Naive B cell (primary cell): ENCODE measurements at regions not wholly inside any gene's neighbourhood (a gene's known extent, or its start where the extent isn't known, plus 50 kb on each side); places are given as distances from the start of the nearest gene placed in this dataset.
A peak's percentile ranks its signal among the peaks of the same experiment; 100 is the strongest.
"Not testable (repeated sequence)": the region's sequence is repeated elsewhere in the genome, so short reads cannot be mapped to it uniquely, and the experiment has no call there.

Experiments
- ATAC-seq, 2 donors: fragments of 150-1000 bp; cut with Tn5 transposase; 2 replicates each; pipeline ENCODE4 v1.10.0; 2021; ENCODE audit warnings: low read depth in 2 of 2, mild to moderate bottlenecking in 2 of 2, moderate library complexity in 2 of 2
- DNase-seq: peaks from one replicate; pipeline ENCODE4 v3.0.0; 2022
- H3K27ac Mint-ChIP-seq, 6 donors: one replicate each; pipeline ENCODE4 v1.8.0; 2020 to 2022; ENCODE audit warnings: mild to moderate bottlenecking in 6 of 6, mixed read lengths in 6 of 6, moderate library complexity in 5 of 6, inconsistent platforms in 2 of 6
- H3K27me3 Mint-ChIP-seq, 3 donors: one replicate each; pipeline ENCODE4 v1.8.0; 2021 to 2022; ENCODE audit warnings: mixed read lengths in 3 of 3, mild to moderate bottlenecking in 1 of 3
- H3K36me3 Mint-ChIP-seq, 2 donors: one replicate each; pipeline ENCODE4 v1.8.0; 2020 to 2022; ENCODE audit warnings: mixed read lengths in 2 of 2, inconsistent platforms in 1 of 2, mild to moderate bottlenecking in 1 of 2
- H3K4me1 Mint-ChIP-seq, 3 donors: one replicate each; pipeline ENCODE4 v1.8.0; 2020 to 2022; ENCODE audit warnings: mixed read lengths in 3 of 3, inconsistent platforms in 1 of 3, mild to moderate bottlenecking in 1 of 3, moderate library complexity in 1 of 3
- H3K4me3 Mint-ChIP-seq, 8 donors: one replicate each; pipeline ENCODE4 v1.8.0; 2020 to 2022; ENCODE audit warnings: mild to moderate bottlenecking in 8 of 8, mixed read lengths in 8 of 8, moderate library complexity in 8 of 8, inconsistent platforms in 2 of 8
- H3K9me3 Mint-ChIP-seq, 7 donors: one replicate each; pipeline ENCODE4 v1.8.0; 2020 to 2022; ENCODE audit warnings: mixed read lengths in 7 of 7, mild to moderate bottlenecking in 5 of 7, inconsistent platforms in 2 of 7, moderate library complexity in 1 of 7

- H3K9me3 Mint-ChIP-seq: peaks cover 0 to 9% (median 4%) of the 10 kb centered on the region in 7 donors
- peaks cover 1% of the 10 kb centered on the region in 3 donors for H3K4me1 Mint-ChIP-seq
- no peak overlapping the region for H3K27ac Mint-ChIP-seq
- ATAC-seq (no peak), DNase-seq (no peak)
- H3K36me3 Mint-ChIP-seq: peaks cover 6 to 7% of the 10 kb centered on the region in 2 donors
- no peak overlapping the region for H3K4me3 Mint-ChIP-seq
- peaks cover 0 to 15% (median 0%) of the 10 kb centered on the region in 3 donors for H3K27me3 Mint-ChIP-seq
Measured at GRCh38 chr21:35164971-35165483, 115.9 kb upstream of the RUNX1 start.

- Mint-ChIP-seq H3K27ac (no peak overlapping the region), H3K9me3 (peaks cover 0 to 9% (median 5%) of the 10 kb centered on the region in 7 donors), H3K4me1 (no peaks in the 10 kb centered on the region), H3K36me3 (peaks cover 6 to 7% of the 10 kb centered on the region in 2 donors), H3K4me3 (no peak overlapping the region), H3K27me3 (peaks cover 0 to 15% (median 0%) of the 10 kb centered on the region in 3 donors)
- no peak for DNase-seq
- no peak for ATAC-seq
Measured at GRCh38 chr21:35164380-35164779, 115.3 kb upstream of the RUNX1 start.

GRCh38 chr21:35163411-35163810, 114.3 kb upstream of the RUNX1 start:
- DNase-seq (no peak), ATAC-seq (no peak)
- Mint-ChIP-seq H3K36me3 (peaks cover 6 to 7% of the 10 kb centered on the region in 2 donors), H3K4me1 (no peaks in the 10 kb centered on the region), H3K27ac (no peak overlapping the region), H3K4me3 (no peak overlapping the region), H3K9me3 (peaks cover 0 to 10% (median 5%) of the 10 kb centered on the region in 7 donors), H3K27me3 (peaks cover 0 to 15% (median 0%) of the 10 kb centered on the region in 3 donors)

- H3K4me1 Mint-ChIP-seq: no peaks in the 10 kb centered on the region
- no peak for DNase-seq
- H3K9me3 Mint-ChIP-seq: peaks cover 3 to 12% (median 8%) of the 10 kb centered on the region in 7 donors
- H3K27ac Mint-ChIP-seq: no peak overlapping the region
- H3K4me3 Mint-ChIP-seq: no peak overlapping the region
- H3K27me3 Mint-ChIP-seq: peaks cover 0 to 15% (median 0%) of the 10 kb centered on the region in 3 donors
- ATAC-seq: no peak
- peaks cover 7 to 8% of the 10 kb centered on the region in 2 donors for H3K36me3 Mint-ChIP-seq
Measured at GRCh38 chr21:35162831-35163230, 113.7 kb upstream of the RUNX1 start.

GRCh38 chr21:35159881-35160280, 110.8 kb upstream of the RUNX1 start:
- Mint-ChIP-seq H3K27me3 (peaks cover 0 to 7% (median 0%) of the 10 kb centered on the region in 3 donors), H3K4me1 (no peaks in the 10 kb centered on the region), H3K4me3 (no peak overlapping the region), H3K9me3 (peaks cover 10 to 21% (median 15%) of the 10 kb centered on the region in 7 donors), H3K27ac (no peak overlapping the region), H3K36me3 (peaks cover 0 to 12% of the 10 kb centered on the region in 2 donors)
- no peak for DNase-seq
- no peak for ATAC-seq

- Mint-ChIP-seq H3K36me3 (peaks cover 0 to 12% of the 10 kb centered on the region in 2 donors), H3K9me3 (peaks cover 10 to 20% (median 14%) of the 10 kb centered on the region in 7 donors)
- not testable (repeated sequence) for H3K27me3 Mint-ChIP-seq, DNase-seq, H3K4me3 Mint-ChIP-seq, ATAC-seq, H3K4me1 Mint-ChIP-seq, H3K27ac Mint-ChIP-seq
Measured at GRCh38 chr21:35157374-35157773, 108.3 kb upstream of the RUNX1 start.

- Mint-ChIP-seq H3K27ac (no peak overlapping the region), H3K36me3 (peaks cover 0 to 12% of the 10 kb centered on the region in 2 donors), H3K27me3 (no peaks in the 10 kb centered on the region), H3K9me3 (peaks cover 10 to 20% (median 14%) of the 10 kb centered on the region in 7 donors), H3K4me1 (no peaks in the 10 kb centered on the region), H3K4me3 (no peak overlapping the region)
- no peak for ATAC-seq
- DNase-seq: no peak
Measured at GRCh38 chr21:35156293-35157278, 107.5 kb upstream of the RUNX1 start.

GRCh38 chr21:35154788-35155187, 105.7 kb upstream of the RUNX1 start:
- no peak overlapping the region for H3K4me3 Mint-ChIP-seq
- H3K36me3 Mint-ChIP-seq: peaks cover 4 to 12% of the 10 kb centered on the region in 2 donors
- no peak for DNase-seq
- no peaks in the 10 kb centered on the region for H3K4me1 Mint-ChIP-seq
- H3K27ac Mint-ChIP-seq: peak overlapping the region in 1 of 6 donors; percentile 87
- H3K27me3 Mint-ChIP-seq: no peaks in the 10 kb centered on the region
- ATAC-seq: no peak
- H3K9me3 Mint-ChIP-seq: peaks cover 8 to 30% (median 15%) of the 10 kb centered on the region in 7 donors

- no peak for ATAC-seq
- no peak overlapping the region for H3K27ac Mint-ChIP-seq
- DNase-seq: no peak
- H3K27me3 Mint-ChIP-seq: no peaks in the 10 kb centered on the region
- peaks cover 4 to 12% of the 10 kb centered on the region in 2 donors for H3K36me3 Mint-ChIP-seq
- peaks cover 8 to 31% (median 15%) of the 10 kb centered on the region in 7 donors for H3K9me3 Mint-ChIP-seq
- H3K4me3 Mint-ChIP-seq: no peak overlapping the region
- no peaks in the 10 kb centered on the region for H3K4me1 Mint-ChIP-seq
Measured at GRCh38 chr21:35153671-35154070, 104.6 kb upstream of the RUNX1 start.

- Mint-ChIP-seq H3K9me3 (peaks cover 0 to 11% (median 0%) of the 10 kb centered on the region in 7 donors), H3K4me1 (no peaks in the 10 kb centered on the region), H3K27ac (peak overlapping the region in 1 of 6 donors; percentile 66), H3K4me3 (no peak overlapping the region), H3K36me3 (peaks cover 0 to 4% of the 10 kb centered on the region in 2 donors), H3K27me3 (no peaks in the 10 kb centered on the region)
- DNase-seq (no peak), ATAC-seq (no peak)
Measured at GRCh38 chr21:35150562-35151226, 101.6 kb upstream of the RUNX1 start.

GRCh38 chr21:35149698-35150097, 100.6 kb upstream of the RUNX1 start:
- ATAC-seq (no peak), DNase-seq (no peak)
- H3K27me3 Mint-ChIP-seq: peaks cover 0 to 6% (median 0%) of the 10 kb centered on the region in 3 donors
- peaks cover 0 to 11% (median 0%) of the 10 kb centered on the region in 7 donors for H3K9me3 Mint-ChIP-seq
- H3K27ac Mint-ChIP-seq: no peak overlapping the region
- peaks cover 0 to 4% of the 10 kb centered on the region in 2 donors for H3K36me3 Mint-ChIP-seq
- H3K4me1 Mint-ChIP-seq: no peaks in the 10 kb centered on the region
- no peak overlapping the region for H3K4me3 Mint-ChIP-seq

GRCh38 chr21:35147439-35147838, 98.3 kb upstream of the RUNX1 start:
- peaks cover 0 to 6% (median 0%) of the 10 kb centered on the region in 3 donors for H3K27me3 Mint-ChIP-seq

GRCh38 chr21:35145626-35146233, 96.6 kb upstream of the RUNX1 start:
- ATAC-seq: no peak
- DNase-seq: no peak
- Mint-ChIP-seq H3K27me3 (peaks cover 0 to 13% (median 0%) of the 10 kb centered on the region in 3 donors), H3K27ac (no peak overlapping the region), H3K4me3 (no peak overlapping the region), H3K9me3 (peaks cover 0 to 11% (median 0%) of the 10 kb centered on the region in 7 donors), H3K4me1 (no peaks in the 10 kb centered on the region), H3K36me3 (peaks cover 0 to 4% of the 10 kb centered on the region in 2 donors)

More at GRCh38 chr21:35147439-35147838, 98.3 kb upstream of the RUNX1 start:
- no peak for DNase-seq
- Mint-ChIP-seq H3K4me1 (no peaks in the 10 kb centered on the region), H3K9me3 (peaks cover 0 to 11% (median 0%) of the 10 kb centered on the region in 7 donors), H3K27ac (peak overlapping the region in 1 of 6 donors; percentile 62), H3K36me3 (peaks cover 0 to 4% of the 10 kb centered on the region in 2 donors), H3K4me3 (no peak overlapping the region)
- no peak for ATAC-seq
